Middle frontal gyrus (tissue), 1 donor: ENCODE measurements at regions not wholly inside any gene's neighbourhood (a gene's known extent, or its start where the extent isn't known, plus 50 kb on each side); places are given as distances from the start of the nearest gene placed in this dataset.

Source experiments
- DNase-seq: peaks from one replicate; pipeline ENCODE4 v3.0.0-alpha.2; 2015; ENCODE audit warnings: low spot score; ENCODE audit errors: extremely low spot score

GRCh38 chr9:108161503-108161902 lies 671.9 kb upstream of the KLF4 start:
- no peak for DNase-seq

GRCh38 chr9:108160706-108161355 lies 671.3 kb upstream of the KLF4 start:
- DNase-seq = no peak

GRCh38 chr9:108160039-108160438 lies 670.5 kb upstream of the KLF4 start:
- DNase-seq = no peak

- DNase-seq = no peak
These were observed 668.8 kb upstream of the KLF4 start for GRCh38 chr9:108158236-108158995.

DNA sequence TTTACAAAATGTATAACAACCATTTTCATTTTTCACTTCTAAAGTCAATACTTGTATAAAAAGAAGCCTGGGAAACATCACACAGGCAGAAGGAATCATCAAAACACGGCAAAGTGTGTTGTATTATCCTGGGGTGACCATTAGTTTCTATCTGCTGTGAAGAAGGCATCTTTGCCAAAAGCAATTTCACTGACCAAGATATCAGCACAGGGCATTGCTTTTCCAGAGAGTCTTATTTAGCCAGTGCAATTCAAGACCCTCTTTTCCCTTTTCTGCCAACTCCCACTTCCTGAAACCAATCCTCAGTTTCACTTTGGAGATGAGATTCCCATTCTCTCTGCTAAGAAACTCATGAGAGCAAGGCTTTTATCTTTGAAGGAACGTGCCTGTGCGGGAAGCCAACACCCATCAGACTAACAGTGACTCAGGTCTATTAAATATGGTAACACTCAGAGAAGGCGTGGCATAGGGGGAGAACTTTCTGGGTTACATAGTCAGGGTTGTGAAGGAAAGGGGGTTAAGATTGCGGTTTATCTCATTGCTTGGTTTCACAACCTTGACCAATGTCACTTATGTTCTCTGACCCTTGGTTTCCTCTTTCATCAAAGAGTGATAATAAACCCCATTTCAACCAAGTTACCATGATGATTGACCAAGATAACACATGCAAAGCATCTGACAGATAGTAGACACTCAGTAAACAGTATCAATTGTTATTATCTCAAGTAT lies 666.9 kb upstream of the KLF4 start:
- DNase-seq = no peak

GRCh38 chr9:108153416-108153815 lies 663.8 kb upstream of the KLF4 start:
- DNase-seq = no peak

DNA sequence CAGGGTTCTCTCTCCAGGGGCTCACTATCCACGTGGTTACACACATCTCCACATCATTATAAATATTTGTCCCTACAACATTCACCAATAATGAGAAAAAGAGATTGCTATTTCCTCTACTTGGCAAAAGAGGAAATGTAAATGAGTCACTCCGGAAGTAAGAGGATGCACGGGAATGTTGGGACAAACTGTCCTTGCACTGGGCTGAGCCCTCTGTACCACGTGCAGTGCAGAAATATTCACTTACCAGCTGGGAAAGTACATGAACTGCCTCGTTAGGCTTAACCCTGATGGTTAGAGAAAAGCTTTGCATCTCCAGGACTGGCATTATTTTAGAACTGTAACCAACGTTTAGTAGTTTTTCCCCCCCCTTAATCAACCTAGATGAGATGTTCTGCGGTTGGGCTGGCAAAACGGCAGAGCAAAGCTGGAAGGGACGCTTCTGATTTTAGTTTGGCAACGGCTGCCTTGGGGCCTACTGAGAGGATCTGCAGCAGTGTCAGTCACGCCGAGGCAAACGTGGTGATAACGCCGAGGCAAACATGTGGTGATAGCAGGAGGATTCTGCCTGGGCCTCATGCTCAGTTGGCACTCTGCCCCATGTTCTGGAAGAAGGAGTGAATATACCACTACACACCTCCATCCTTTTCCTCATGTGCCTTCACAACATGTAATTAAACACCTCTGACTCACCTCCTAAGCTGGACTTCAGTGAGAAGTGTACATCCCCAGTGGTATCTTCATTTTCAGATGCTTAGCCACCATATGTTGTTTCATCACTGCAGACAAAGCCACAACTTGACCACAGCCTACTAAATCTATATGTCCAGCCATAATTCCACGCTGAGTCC lies 661.4 kb upstream of the KLF4 start:
- no peak for DNase-seq

DNA sequence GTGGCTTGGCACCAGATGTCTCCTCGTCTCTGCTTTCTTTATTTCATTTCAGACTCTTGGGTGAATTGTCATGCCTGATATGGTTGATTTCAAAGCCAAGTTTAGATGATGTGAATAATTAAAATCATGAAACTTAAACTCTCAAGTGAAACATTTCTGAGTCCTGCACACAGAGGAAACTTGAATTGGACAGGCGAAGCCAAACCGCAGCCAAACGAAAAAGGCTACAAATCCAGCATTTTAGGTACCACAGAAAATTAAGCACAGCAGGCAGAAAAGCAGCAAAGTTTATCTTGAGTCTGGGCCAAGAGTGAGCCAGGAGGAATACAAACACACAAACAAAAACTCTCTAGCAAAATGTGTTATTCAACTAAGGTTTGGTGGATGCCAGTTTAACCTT lies 659.8 kb upstream of the KLF4 start:
- no peak for DNase-seq

- DNase-seq = peak; percentile 56
These were observed 653.1 kb upstream of the KLF4 start for GRCh38 chr9:108142504-108143201.

DNA sequence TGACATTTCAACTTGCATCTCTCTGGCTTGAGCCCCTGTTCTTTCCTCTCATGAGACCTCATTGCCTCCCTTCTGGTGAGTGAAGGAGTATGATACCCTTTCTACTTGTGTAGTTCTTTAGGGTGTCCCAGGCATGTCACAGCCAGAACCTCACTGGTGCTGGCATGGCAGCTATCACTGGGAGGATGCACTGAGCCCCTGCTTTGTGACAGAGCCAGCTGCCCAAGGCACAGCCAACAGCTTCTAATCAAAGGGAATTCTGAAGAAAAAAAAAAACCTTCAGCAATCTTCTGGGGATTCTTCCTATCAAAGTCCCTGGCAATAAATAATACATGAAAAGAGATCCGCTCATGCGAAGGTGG lies 652.6 kb upstream of the KLF4 start:
- DNase-seq = no peak

DNA sequence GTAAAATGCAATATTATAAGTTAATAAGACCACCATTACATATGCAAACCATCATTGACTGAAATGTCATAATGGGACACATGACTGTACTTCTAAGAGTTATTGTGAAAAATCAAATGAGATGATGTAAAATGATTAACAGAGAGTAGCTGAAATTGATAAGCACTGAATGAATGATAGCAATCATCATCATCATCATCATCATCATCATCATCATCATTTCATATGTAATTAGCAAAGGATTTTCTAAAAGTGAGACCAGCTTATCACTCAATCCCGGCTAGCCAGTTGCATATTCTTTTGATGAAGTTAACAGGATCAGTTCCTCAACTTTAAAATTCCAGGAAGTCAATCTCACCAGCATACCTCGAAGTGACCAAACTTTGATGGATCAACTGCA lies 650.3 kb upstream of the KLF4 start:
- no peak for DNase-seq

DNA sequence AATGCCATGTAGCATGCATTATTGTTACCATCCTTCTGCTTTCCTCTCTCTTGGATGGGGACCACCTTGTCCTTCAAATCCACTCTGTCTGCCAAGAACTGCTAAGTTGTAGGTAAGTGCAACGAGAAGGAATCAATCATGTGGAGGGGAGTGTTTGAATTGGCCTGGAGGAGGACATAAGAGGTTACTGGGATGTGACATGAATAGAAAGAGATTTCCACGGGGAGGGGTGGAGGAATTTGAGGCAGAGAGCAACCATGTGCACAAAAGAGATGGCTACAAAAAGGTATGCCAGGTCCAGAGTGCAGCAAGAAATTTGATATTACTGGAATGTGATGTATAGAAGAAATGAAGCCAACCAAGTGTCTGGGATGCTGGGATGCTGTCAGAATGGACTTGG lies 648.9 kb upstream of the KLF4 start:
- DNase-seq = no peak

GRCh38 chr9:108136656-108137055 lies 647.1 kb upstream of the KLF4 start:
- no peak for DNase-seq

DNA sequence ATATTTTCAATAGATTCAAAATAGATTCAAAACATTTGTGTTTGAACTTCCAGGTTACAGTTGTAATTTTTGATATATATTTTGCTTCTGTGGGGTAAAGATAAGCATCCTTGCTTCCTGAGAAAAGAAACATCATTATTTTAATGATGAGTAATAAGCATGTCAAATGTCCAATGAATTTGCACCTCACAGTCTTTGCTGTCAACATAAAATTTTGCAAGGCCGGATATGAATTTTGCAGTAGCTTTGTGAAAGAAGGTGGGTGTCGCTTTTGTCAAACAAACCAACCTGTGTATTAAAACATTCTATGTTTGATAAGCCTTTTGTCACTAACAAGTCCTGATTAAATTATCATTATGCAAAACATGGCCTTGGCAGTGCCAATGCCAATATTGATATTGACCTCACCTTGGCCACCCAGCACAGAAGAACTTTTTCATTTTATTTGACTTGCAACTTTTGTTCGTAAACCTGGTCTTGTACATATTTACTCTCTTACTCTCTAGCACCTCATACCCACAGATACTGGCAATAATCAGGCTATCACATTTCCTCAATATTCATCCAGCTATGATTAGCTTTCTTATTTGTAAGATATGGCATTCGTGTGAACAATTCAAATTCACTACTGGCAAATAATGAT lies 645.0 kb upstream of the KLF4 start:
- no peak for DNase-seq

DNA sequence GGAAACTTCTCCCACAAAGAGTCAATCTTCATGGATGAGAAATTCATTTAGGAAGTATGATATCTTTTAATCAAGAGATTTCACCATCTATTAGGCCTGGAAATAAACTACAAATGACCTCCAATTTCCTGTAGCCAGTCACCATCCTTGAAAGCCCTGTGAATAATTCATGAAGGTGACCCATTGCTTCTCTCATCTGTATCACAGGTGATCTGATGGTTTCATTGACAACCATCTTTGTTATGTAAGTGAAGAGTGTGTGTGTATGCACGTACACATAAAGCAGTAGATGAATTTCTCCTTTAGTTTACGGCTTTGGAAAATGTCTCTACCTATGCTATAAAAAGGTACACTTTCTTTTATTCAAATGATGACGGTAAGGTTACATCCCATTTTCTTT lies 644.1 kb upstream of the KLF4 start:
- no peak for DNase-seq

- no peak for DNase-seq
These were observed 643.5 kb upstream of the KLF4 start for GRCh38 chr9:108133101-108133500.

GRCh38 chr9:108130905-108131304 lies 641.3 kb upstream of the KLF4 start:
- DNase-seq = no peak

GRCh38 chr9:108125625-108126024 lies 636.1 kb upstream of the KLF4 start:
- DNase-seq = no peak

GRCh38 chr9:108119530-108120113 lies 630.1 kb upstream of the KLF4 start:
- DNase-seq = no peak

- no peak for DNase-seq
These were observed 628.2 kb upstream of the KLF4 start for GRCh38 chr9:108117795-108118194.
